H9 (cell line): ENCODE measurements at regions not wholly inside any gene's neighbourhood (a gene's known extent, or its start where the extent isn't known, plus 50 kb on each side); places are given as distances from the start of the nearest gene placed in this dataset.

Source experiments
- DNase-seq: peaks from one replicate; pipeline ENCODE4 v3.0.0-alpha.2; 2017
- H2AFZ ChIP-seq: one replicate; pipeline ENCODE4 v1.6.1; 2013; ENCODE audit warnings: mild to moderate bottlenecking, low read length, control low read depth, moderate library complexity
- H2AK5ac ChIP-seq: 2 replicates; pipeline ENCODE4 v1.6.1; 2013; ENCODE audit warnings: low read length, control low read depth, mixed read lengths; ENCODE audit not compliant: insufficient read length
- H2BK120ac ChIP-seq: one replicate; pipeline ENCODE4 v1.6.1; 2013; ENCODE audit warnings: low read depth, mild to moderate bottlenecking, low read length, control low read depth, inconsistent platforms; ENCODE audit not compliant: poor library complexity, severe bottlenecking
- H2BK12ac ChIP-seq: 2 replicates; pipeline ENCODE4 v1.6.1; 2013; ENCODE audit warnings: low read length, control low read depth, mixed read lengths, low read depth; ENCODE audit not compliant: insufficient read length
- H2BK15ac ChIP-seq: 2 replicates; pipeline ENCODE4 v1.6.1; 2013; ENCODE audit warnings: low read depth, low read length, control low read depth
- H2BK20ac ChIP-seq: one replicate; pipeline ENCODE4 v1.6.1; 2013; ENCODE audit warnings: low read depth, mild to moderate bottlenecking, low read length, control low read depth, inconsistent platforms; ENCODE audit not compliant: poor library complexity, severe bottlenecking
- H2BK5ac ChIP-seq: 2 replicates; pipeline ENCODE4 v1.6.1; 2013; ENCODE audit warnings: low read length, control low read depth, mixed read lengths; ENCODE audit not compliant: insufficient read length
- H3K14ac ChIP-seq: 2 replicates; pipeline ENCODE4 v1.6.1; 2013; ENCODE audit warnings: low read length, control low read depth; ENCODE audit not compliant: insufficient read depth
- H3K18ac ChIP-seq: 2 replicates; pipeline ENCODE4 v1.6.1; 2013; ENCODE audit warnings: low read depth, mild to moderate bottlenecking, mixed read lengths, low read length, control low read depth; ENCODE audit not compliant: insufficient read length
- H3K23ac ChIP-seq: 2 replicates; pipeline ENCODE4 v1.6.1; 2013; ENCODE audit warnings: low read length, control low read depth, mixed read lengths, low read depth; ENCODE audit not compliant: insufficient read length
- H3K23me2 ChIP-seq: 2 replicates; pipeline ENCODE4 v1.6.1; 2013; ENCODE audit warnings: low read depth, mild to moderate bottlenecking, mixed read lengths, low read length, control low read depth; ENCODE audit not compliant: insufficient read length, poor library complexity, severe bottlenecking
- H3K27ac ChIP-seq: 2 replicates; pipeline ENCODE4 v1.5.1; 2013; ENCODE audit warnings: low read length, control low read depth, mixed read lengths, low read depth; ENCODE audit not compliant: insufficient read length
- H3K27me3 ChIP-seq: 2 replicates; pipeline ENCODE4 v1.6.1; 2013; ENCODE audit warnings: low read length, control low read depth, inconsistent platforms; ENCODE audit not compliant: insufficient read depth
- H3K4ac ChIP-seq: 2 replicates; pipeline ENCODE4 v1.6.1; 2013; ENCODE audit warnings: low read depth, mild to moderate bottlenecking, control low read depth, inconsistent platforms, low read length, moderate library complexity
- H3K4me1 ChIP-seq: 2 replicates; pipeline ENCODE4 v1.6.1; 2013; ENCODE audit warnings: low read length, control low read depth, inconsistent platforms; ENCODE audit not compliant: insufficient read depth
- H3K4me2 ChIP-seq: 2 replicates; pipeline ENCODE4 v1.6.1; 2013; ENCODE audit warnings: low read length, control low read depth, mixed read lengths; ENCODE audit not compliant: insufficient read length, insufficient read depth
- H3K56ac ChIP-seq: 2 replicates; pipeline ENCODE4 v1.6.1; 2013; ENCODE audit warnings: low read depth, mild to moderate bottlenecking, mixed read lengths, low read length, control low read depth; ENCODE audit not compliant: insufficient read length
- H3K79me1 ChIP-seq: 2 replicates; pipeline ENCODE4 v1.6.1; 2013; ENCODE audit warnings: low read depth, mild to moderate bottlenecking, moderate library complexity, low read length, control low read depth, inconsistent platforms; ENCODE audit not compliant: insufficient read depth, poor library complexity, severe bottlenecking
- H3K79me2 ChIP-seq: 2 replicates; pipeline ENCODE4 v1.6.1; 2013; ENCODE audit warnings: low read length, control low read depth, inconsistent platforms; ENCODE audit not compliant: insufficient read depth
- H3K9ac ChIP-seq: 2 replicates; pipeline ENCODE4 v1.6.1; 2013; ENCODE audit warnings: low read length, control low read depth, mixed read lengths; ENCODE audit not compliant: insufficient read length; ENCODE audit errors: extremely low read depth
- H3K9me3 ChIP-seq: one replicate; pipeline ENCODE4 v1.6.1; 2013; ENCODE audit warnings: low read depth, low read length, inconsistent platforms; ENCODE audit not compliant: control insufficient read depth
- H3T11ph ChIP-seq: one replicate; pipeline ENCODE4 v1.6.1; 2013; ENCODE audit warnings: mild to moderate bottlenecking, low read length, control low read depth, inconsistent platforms
- H4K20me1 ChIP-seq: one replicate; pipeline ENCODE4 v1.6.1; 2013; ENCODE audit not compliant: control insufficient read depth, insufficient read length, insufficient read depth
- H4K5ac ChIP-seq: 2 replicates; pipeline ENCODE4 v1.6.1; 2013; ENCODE audit warnings: low read depth, mild to moderate bottlenecking, mixed read lengths, low read length, control low read depth; ENCODE audit not compliant: insufficient read length
- H4K8ac ChIP-seq: replicated peaks from 2 replicates; pipeline ENCODE4 v1.6.1; 2013; ENCODE audit warnings: low read length, control low read depth, mixed read lengths, low read depth; ENCODE audit not compliant: insufficient read length
- H4K91ac ChIP-seq: 2 replicates; pipeline ENCODE4 v1.6.1; 2013; ENCODE audit warnings: low read depth, mild to moderate bottlenecking, moderate library complexity, mixed read lengths, low read length, control low read depth; ENCODE audit not compliant: insufficient read length
- H3K27ac Mint-ChIP-seq, 3 experiments: 2 replicates in 2 of 3; 3 replicates in 1 of 3; pipeline ENCODE4 v1.8.0; 2020 to 2021; ENCODE audit warnings: mixed read lengths in 3 of 3, mild to moderate bottlenecking in 1 of 3, moderate library complexity in 1 of 3
- H3K27me3 Mint-ChIP-seq: 2 replicates; pipeline ENCODE4 v1.8.0; 2021; ENCODE audit warnings: low read depth, mild to moderate bottlenecking, moderate library complexity, mixed read lengths
- H3K36me3 Mint-ChIP-seq, 3 experiments: 2 replicates in 2 of 3; 3 replicates in 1 of 3; pipeline ENCODE4 v1.8.0; 2020 to 2021; ENCODE audit warnings: low read depth in 3 of 3, mixed read lengths in 3 of 3; ENCODE audit not compliant: insufficient read depth in 1 of 3
- H3K4me1 Mint-ChIP-seq, 2 experiments: 2 replicates each; pipeline ENCODE4 v1.8.0; 2020; ENCODE audit warnings: mixed read lengths in 2 of 2
- H3K4me3 Mint-ChIP-seq, 2 experiments: 2 replicates in 1 of 2; 3 replicates in 1 of 2; pipeline ENCODE4 v1.8.0; 2020 to 2021; ENCODE audit warnings: mild to moderate bottlenecking in 2 of 2, mixed read lengths in 2 of 2, moderate library complexity in 1 of 2
- H3K9me3 Mint-ChIP-seq, 2 experiments: 2 replicates in 1 of 2; 3 replicates in 1 of 2; pipeline ENCODE4 v1.8.0; 2020; ENCODE audit warnings: mild to moderate bottlenecking in 2 of 2, mixed read lengths in 2 of 2, moderate library complexity in 1 of 2
- WGBS: extraction: QIAGEN DNeasy Blood & Tissue Kit; methylation state at CpG from one replicate; pipeline ENCODE4 v1.1.7; 2013; ENCODE audit warnings: missing lambda C conversion rate, low lambda C conversion rate, mixed read lengths; ENCODE audit not compliant: insufficient read length; ENCODE audit errors: extremely low coverage; 5-methylcytosine and 5-hydroxymethylcytosine counted together
- TF ChIP-seq, protein P1 (sequence below): fragments of 200-600 bp; sonication (generic); conservative IDR thresholded peaks from 3 replicates; pipeline ENCODE4 v1.8.0; 2021; ENCODE audit warnings: antibody characterized with exemption, mild to moderate bottlenecking

GRCh38 chr14:104442631-104443390 is 136.8 kb upstream of the C14orf180 start:
- peaks cover 9 to 14% of the 10 kb centered on the region in 2 experiments for H3K4me1 Mint-ChIP-seq
- Histone ChIP-seq H2BK120ac (no peak overlapping the region), H4K20me1 (no peaks in the 10 kb centered on the region), H3K4me2 (no peak overlapping the region), H2BK5ac (no peak overlapping the region), H3K79me2 (no peaks in the 10 kb centered on the region), H3K14ac (no peak overlapping the region; the same call in 1 of the 2 replicates), H4K91ac (no peak overlapping the region), H2BK15ac (no peak overlapping the region), H3K9ac (no peak overlapping the region), H3K18ac (peak overlapping the region; percentile 15), H2BK20ac (no peak overlapping the region), H3K23me2 (no peaks in the 10 kb centered on the region), H3K4ac (no peak overlapping the region), H3K27me3 (no peaks in the 10 kb centered on the region), H3K27ac (no peak overlapping the region), H2AFZ (no peak overlapping the region), H3K79me1 (no peaks in the 10 kb centered on the region), H3T11ph (no peak overlapping the region), H2BK12ac (no peak overlapping the region), H3K9me3 (no peaks in the 10 kb centered on the region), H3K23ac (no peak overlapping the region), H3K56ac (no peak overlapping the region), H4K8ac (no peak overlapping the region), H4K5ac (no peak overlapping the region), H3K4me1 (no peaks in the 10 kb centered on the region; the same call in 1 of the 2 replicates), H2AK5ac (no peak overlapping the region)
- WGBS = no CpG with 5 or more reads among the region's 14 CpGs
- no peaks in the 10 kb centered on the region for H3K36me3 Mint-ChIP-seq
- peaks cover 1 to 5% of the 10 kb centered on the region in 2 experiments; a peak in 3 of 5 replicates for H3K9me3 Mint-ChIP-seq
- no peak overlapping the region for H3K27ac Mint-ChIP-seq
- peaks cover 15% of the 10 kb centered on the region for H3K27me3 Mint-ChIP-seq
- DNase-seq = peak; percentile 31
- no peak overlapping the region for H3K4me3 Mint-ChIP-seq
- TF ChIP-seq, protein P1, sequence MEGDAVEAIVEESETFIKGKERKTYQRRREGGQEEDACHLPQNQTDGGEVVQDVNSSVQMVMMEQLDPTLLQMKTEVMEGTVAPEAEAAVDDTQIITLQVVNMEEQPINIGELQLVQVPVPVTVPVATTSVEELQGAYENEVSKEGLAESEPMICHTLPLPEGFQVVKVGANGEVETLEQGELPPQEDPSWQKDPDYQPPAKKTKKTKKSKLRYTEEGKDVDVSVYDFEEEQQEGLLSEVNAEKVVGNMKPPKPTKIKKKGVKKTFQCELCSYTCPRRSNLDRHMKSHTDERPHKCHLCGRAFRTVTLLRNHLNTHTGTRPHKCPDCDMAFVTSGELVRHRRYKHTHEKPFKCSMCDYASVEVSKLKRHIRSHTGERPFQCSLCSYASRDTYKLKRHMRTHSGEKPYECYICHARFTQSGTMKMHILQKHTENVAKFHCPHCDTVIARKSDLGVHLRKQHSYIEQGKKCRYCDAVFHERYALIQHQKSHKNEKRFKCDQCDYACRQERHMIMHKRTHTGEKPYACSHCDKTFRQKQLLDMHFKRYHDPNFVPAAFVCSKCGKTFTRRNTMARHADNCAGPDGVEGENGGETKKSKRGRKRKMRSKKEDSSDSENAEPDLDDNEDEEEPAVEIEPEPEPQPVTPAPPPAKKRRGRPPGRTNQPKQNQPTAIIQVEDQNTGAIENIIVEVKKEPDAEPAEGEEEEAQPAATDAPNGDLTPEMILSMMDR = no peak
